ENCODE measurements at regions not wholly inside any gene's neighbourhood (a gene's known extent, or its start where the extent isn't known, plus 50 kb on each side); places are given as distances from the start of the nearest gene placed in this dataset.
"Not testable (repeated sequence)": the region's sequence is repeated elsewhere in the genome, so short reads cannot be mapped to it uniquely, and the experiment has no call there.

GRCh38 chr3:87957575-87957974 lies 101.2 kb downstream of the CGGBP1 start:
- H3K4me3 ChIP-seq (ENCODE audit: low read depth, low read length), result no peak overlapping the region
- no peak for TF ChIP-seq CTCF (IDR thresholded peaks at IDR 0.05; ENCODE audit: borderline replicate concordance, insufficient read depth, low read depth, low read length)

- no peak overlapping the region for H3K4me3 ChIP-seq (ENCODE audit: low read depth, low read length)
Measured at GRCh38 chr3:87949879-87950208, 109.0 kb downstream of the CGGBP1 start.

GRCh38 chr3:87949189-87949878 lies 109.5 kb downstream of the CGGBP1 start:
- no peak overlapping the region for H3K4me3 ChIP-seq (ENCODE audit: low read depth, low read length)
- no peak for TF ChIP-seq CTCF (IDR thresholded peaks at IDR 0.05; ENCODE audit: borderline replicate concordance, insufficient read depth, low read depth, low read length)

More at GRCh38 chr3:87949879-87950208, 109.0 kb downstream of the CGGBP1 start:
- TF ChIP-seq CTCF (IDR thresholded peaks at IDR 0.05; ENCODE audit: borderline replicate concordance, insufficient read depth, low read depth, low read length), result no peak

GRCh38 chr3:87946007-87946406 lies 112.8 kb downstream of the CGGBP1 start:
- H3K4me3 ChIP-seq (ENCODE audit: low read depth, low read length), result not testable (repeated sequence)

GRCh38 chr3:87942256-87942655 lies 116.5 kb downstream of the CGGBP1 start:
- not testable (repeated sequence) for H3K4me3 ChIP-seq (ENCODE audit: low read depth, low read length)

- H3K4me3 ChIP-seq (ENCODE audit: low read depth, low read length), result no peak overlapping the region
- no peak for TF ChIP-seq CTCF (IDR thresholded peaks at IDR 0.05; ENCODE audit: borderline replicate concordance, insufficient read depth, low read depth, low read length)
Measured at GRCh38 chr3:87924485-87924884, 134.3 kb downstream of the CGGBP1 start.

- no peak for TF ChIP-seq CTCF (IDR thresholded peaks at IDR 0.05; ENCODE audit: borderline replicate concordance, insufficient read depth, low read depth, low read length)
- H3K4me3 ChIP-seq (ENCODE audit: low read depth, low read length), result no peak overlapping the region
Measured at GRCh38 chr3:87920549-87920948, 138.3 kb downstream of the CGGBP1 start.

GRCh38 chr3:87901141-87901540 lies 157.7 kb downstream of the CGGBP1 start:
- TF ChIP-seq CTCF (IDR thresholded peaks at IDR 0.05; ENCODE audit: borderline replicate concordance, insufficient read depth, low read depth, low read length), result no peak

More at GRCh38 chr3:87901141-87901540, 157.7 kb downstream of the CGGBP1 start:
- H3K4me3 ChIP-seq (ENCODE audit: low read depth, low read length), result no peak overlapping the region

All from GM12875 (cell line).